Spleen (tissue), 11 donors: ENCODE measurements at regions not wholly inside any gene's neighbourhood (a gene's known extent, or its start where the extent isn't known, plus 50 kb on each side); places are given as distances from the start of the nearest gene placed in this dataset.

Experiments used
- DNase-seq: peaks from one replicate; pipeline ENCODE4 v3.0.0-alpha.2; 2020
- H3K27ac ChIP-seq, 8 donors: fragments of 200-600 bp; sonication (generic) in 7 of 8; 1 replicate in 4 of 8; 2 replicates in 4 of 8; pipeline versions ENCODE4 v1.5.0 to v1.8.0; 2016 to 2021; ENCODE audit warnings: inconsistent platforms in 4 of 8, mild to moderate bottlenecking in 4 of 8, moderate library complexity in 1 of 8
- H3K27me3 ChIP-seq, 7 donors: fragments of 200-600 bp; sonication (generic) in 6 of 7; replicated peaks in 1 of 7; 1 replicate in 4 of 7; 2 replicates in 3 of 7; pipeline versions ENCODE4 v1.5.0 to v1.8.0; 2016 to 2021; ENCODE audit warnings: inconsistent platforms in 3 of 7, mild to moderate bottlenecking in 1 of 7
- H3K36me3 ChIP-seq, 6 donors: fragments of 200-600 bp; sonication (generic) in 5 of 6; 1 replicate in 4 of 6; 2 replicates in 2 of 6; pipeline versions ENCODE4 v1.5.0 to v1.8.0; 2016 to 2021; ENCODE audit warnings: inconsistent platforms in 2 of 6
- H3K4me1 ChIP-seq, 6 donors: fragments of 200-600 bp; sonication (generic) in 5 of 6; 1 replicate in 3 of 6; 2 replicates in 3 of 6; pipeline versions ENCODE4 v1.5.0 to v1.8.0; 2016 to 2021; ENCODE audit warnings: inconsistent platforms in 3 of 6
- H3K4me3 ChIP-seq, 8 donors: fragments of 200-600 bp; sonication (generic) in 7 of 8; 1 replicate in 4 of 8; 2 replicates in 4 of 8; pipeline versions ENCODE4 v1.5.0 to v1.8.0; 2016 to 2021; ENCODE audit warnings: inconsistent platforms in 4 of 8, mild to moderate bottlenecking in 4 of 8, moderate library complexity in 2 of 8
- H3K9me3 ChIP-seq, 8 donors: fragments of 200-600 bp; sonication (generic) in 7 of 8; 1 replicate in 4 of 8; 2 replicates in 4 of 8; pipeline versions ENCODE4 v1.5.0 to v1.8.0; 2016 to 2021; ENCODE audit warnings: inconsistent platforms in 4 of 8
- CTCF ChIP-seq, 11 experiments: fragments of 200-600 bp in 7 of 11; fragments of 450-650 bp in 4 of 11; sonication (generic) in 4 of 11; IDR thresholded peaks in 8 of 11; conservative IDR thresholded peaks in 3 of 11; 1 replicate in 7 of 11; 2 replicates in 4 of 11; pipeline versions ENCODE4 v1.4.0 to v1.8.0; 2016 to 2021; ENCODE audit warnings: antibody characterized with exemption in 11 of 11, inconsistent platforms in 4 of 11, mild to moderate bottlenecking in 1 of 11
- POLR2A ChIP-seq, 3 donors: fragments of 450-650 bp; IDR thresholded peaks; one replicate each; pipeline ENCODE4 v1.5.1; 2017; ENCODE audit warnings: antibody characterized with exemption in 3 of 3, mild to moderate bottlenecking in 1 of 3
- POLR2AphosphoS5 ChIP-seq, 3 donors: sonication (generic); formaldehyde crosslinking; IDR thresholded peaks; one replicate each; pipeline ENCODE4 v1.5.1; 2017; ENCODE audit warnings: antibody characterized with exemption in 3 of 3
- WGBS, 5 donors: extraction: QIAGEN DNeasy Blood & Tissue Kit in 3 of 5; methylation state at CpG; one replicate each; pipeline versions ENCODE4 v1.1.5 to v1.1.7; 2013 to 2018; 5-methylcytosine and 5-hydroxymethylcytosine counted together
- intact Hi-C: fragments of 100-400 bp; cut with DNase I; formaldehyde crosslinking; loops from one replicate; pipeline ENCODE4 v1.15.0; 2023; ENCODE audit warnings: low total_unique reads
- donor health status: healthy with polysubstance abuse.
- donor health status: DM: no; HTN: no; CAD: no; lungs with moderate emphysema.
- donor health status: DM: no; HTN: no; CAD: no.
- donor health status: Bipolar disorder and iron deficiency.
- donor health status: healthy.
- donor health status: DM: no; HTN: no; CAD: no.
- donor health status: DM: yes; HTN: yes; CAD: no.

- Histone ChIP-seq H3K36me3 (no peaks in the 10 kb centered on the region), H3K27ac (no peak overlapping the region), H3K27me3 (peaks cover 0 to 14% (median 0%) of the 10 kb centered on the region in 7 donors), H3K4me3 (no peak overlapping the region), H3K9me3 (peaks cover 0 to 22% (median 15%) of the 10 kb centered on the region in 8 donors), H3K4me1 (no peaks in the 10 kb centered on the region)
- intact Hi-C loops, result no loop called here
- DNase-seq, result no peak
- WGBS, 5 donors, result 83 to 93% (median 87%) methylated on average over 5 of the region's 5 CpGs
- TF ChIP-seq CTCF (IDR thresholded peaks at IDR 0.05 in 8 of 11, conservative IDR thresholded peaks at IDR 0.05 in 3 of 11), result no peak
- no peak for TF ChIP-seq POLR2AphosphoS5 (IDR thresholded peaks at IDR 0.05)
- no peak for TF ChIP-seq POLR2A (IDR thresholded peaks at IDR 0.05)
Measured at GRCh38 chr15:69637818-69638217, 185.2 kb downstream of the RPLP1 start.

- DNase-seq, result no peak
- intact Hi-C loops, result no loop called here
- 90 to 97% (median 94%) methylated on average over 5 of the region's 5 CpGs for WGBS, 5 donors
- no peak overlapping the region for H3K27ac ChIP-seq
- H3K36me3 ChIP-seq, result no peaks in the 10 kb centered on the region
- no peaks in the 10 kb centered on the region for H3K4me1 ChIP-seq
- peaks cover 0 to 22% (median 15%) of the 10 kb centered on the region in 8 donors for H3K9me3 ChIP-seq
- TF ChIP-seq POLR2AphosphoS5 (IDR thresholded peaks at IDR 0.05), result no peak
- no peak for TF ChIP-seq CTCF (IDR thresholded peaks at IDR 0.05 in 8 of 11, conservative IDR thresholded peaks at IDR 0.05 in 3 of 11)
- TF ChIP-seq POLR2A (IDR thresholded peaks at IDR 0.05), result no peak
- no peak overlapping the region for H3K4me3 ChIP-seq
- H3K27me3 ChIP-seq, result peaks cover 0 to 24% (median 0%) of the 10 kb centered on the region in 7 donors
Measured at GRCh38 chr15:69643476-69643875, 190.9 kb downstream of the RPLP1 start.

GRCh38 chr15:69643971-69644370 lies 191.4 kb downstream of the RPLP1 start:
- H3K4me1 ChIP-seq, result no peaks in the 10 kb centered on the region
- TF ChIP-seq POLR2A (IDR thresholded peaks at IDR 0.05), result no peak
- no peak for TF ChIP-seq POLR2AphosphoS5 (IDR thresholded peaks at IDR 0.05)
- TF ChIP-seq CTCF (IDR thresholded peaks at IDR 0.05 in 8 of 11, conservative IDR thresholded peaks at IDR 0.05 in 3 of 11), result no peak
- intact Hi-C loops, result no loop called here
- no peak overlapping the region for H3K27ac ChIP-seq
- no peak for DNase-seq
- 75 to 88% (median 82%) methylated on average over 1 of the region's 1 CpG for WGBS, 5 donors
- H3K27me3 ChIP-seq, result peaks cover 0 to 29% (median 0%) of the 10 kb centered on the region in 7 donors
- peaks cover 0 to 22% (median 15%) of the 10 kb centered on the region in 8 donors for H3K9me3 ChIP-seq
- H3K36me3 ChIP-seq, result no peaks in the 10 kb centered on the region
- no peak overlapping the region for H3K4me3 ChIP-seq

GRCh38 chr15:69644876-69645275 lies 192.3 kb downstream of the RPLP1 start:
- WGBS, 5 donors, result 87 to 100% (median 100%) methylated on average over 1 of the region's 1 CpG
- DNase-seq, result no peak
- H3K9me3 ChIP-seq, result peaks cover 0 to 16% (median 14%) of the 10 kb centered on the region in 8 donors
- no peak overlapping the region for H3K27ac ChIP-seq
- no peak overlapping the region for H3K4me3 ChIP-seq
- intact Hi-C loops, result no loop called here
- no peaks in the 10 kb centered on the region for H3K36me3 ChIP-seq
- no peaks in the 10 kb centered on the region for H3K4me1 ChIP-seq
- TF ChIP-seq CTCF (IDR thresholded peaks at IDR 0.05 in 8 of 11, conservative IDR thresholded peaks at IDR 0.05 in 3 of 11) (no peak), POLR2A (IDR thresholded peaks at IDR 0.05) (no peak), POLR2AphosphoS5 (IDR thresholded peaks at IDR 0.05) (no peak)
- H3K27me3 ChIP-seq, result peaks cover 0 to 38% (median 0%) of the 10 kb centered on the region in 7 donors
